ENCODE measurements at regions not wholly inside any gene's neighbourhood (a gene's known extent, or its start where the extent isn't known, plus 50 kb on each side); places are given as distances from the start of the nearest gene placed in this dataset.
"Not testable (repeated sequence)": the region's sequence is repeated elsewhere in the genome, so short reads cannot be mapped to it uniquely, and the experiment has no call there.

- Histone ChIP-seq H3K4me3 (no peak overlapping the region), H3K36me3 (no peaks in the 10 kb centered on the region), H3K9me3 (no peaks in the 10 kb centered on the region), H3K4me1 (peaks cover 22% of the 10 kb centered on the region), H3K27me3 (no peaks in the 10 kb centered on the region), H3K27ac (peak overlapping the region; percentile 57)
- TF ChIP-seq POLR2A (IDR thresholded peaks at IDR 0.05) = no peak
- TF ChIP-seq POLR2AphosphoS5 (IDR thresholded peaks at IDR 0.05) = no peak
- TF ChIP-seq, protein P1, sequence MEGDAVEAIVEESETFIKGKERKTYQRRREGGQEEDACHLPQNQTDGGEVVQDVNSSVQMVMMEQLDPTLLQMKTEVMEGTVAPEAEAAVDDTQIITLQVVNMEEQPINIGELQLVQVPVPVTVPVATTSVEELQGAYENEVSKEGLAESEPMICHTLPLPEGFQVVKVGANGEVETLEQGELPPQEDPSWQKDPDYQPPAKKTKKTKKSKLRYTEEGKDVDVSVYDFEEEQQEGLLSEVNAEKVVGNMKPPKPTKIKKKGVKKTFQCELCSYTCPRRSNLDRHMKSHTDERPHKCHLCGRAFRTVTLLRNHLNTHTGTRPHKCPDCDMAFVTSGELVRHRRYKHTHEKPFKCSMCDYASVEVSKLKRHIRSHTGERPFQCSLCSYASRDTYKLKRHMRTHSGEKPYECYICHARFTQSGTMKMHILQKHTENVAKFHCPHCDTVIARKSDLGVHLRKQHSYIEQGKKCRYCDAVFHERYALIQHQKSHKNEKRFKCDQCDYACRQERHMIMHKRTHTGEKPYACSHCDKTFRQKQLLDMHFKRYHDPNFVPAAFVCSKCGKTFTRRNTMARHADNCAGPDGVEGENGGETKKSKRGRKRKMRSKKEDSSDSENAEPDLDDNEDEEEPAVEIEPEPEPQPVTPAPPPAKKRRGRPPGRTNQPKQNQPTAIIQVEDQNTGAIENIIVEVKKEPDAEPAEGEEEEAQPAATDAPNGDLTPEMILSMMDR (IDR thresholded peaks at IDR 0.05) = no peak
- no peak for TF ChIP-seq EP300 (IDR thresholded peaks at IDR 0.05)
- no peak for DNase-seq (ENCODE audit: low spot score in 2 of 2)
- WGBS = 76% methylated on average over 8 of the region's 8 CpGs
Observed at GRCh38 chr18:61637319-61637718, 255.5 kb downstream of the RNF152 start.

GRCh38 chr18:61635901-61636528 lies 256.8 kb downstream of the RNF152 start:
- 16% methylated on average over 7 of the region's 7 CpGs for WGBS
- Histone ChIP-seq H3K4me1 (peaks cover 22% of the 10 kb centered on the region), H3K4me3 (no peak overlapping the region), H3K36me3 (no peaks in the 10 kb centered on the region), H3K27me3 (no peaks in the 10 kb centered on the region), H3K9me3 (no peaks in the 10 kb centered on the region), H3K27ac (peak overlapping the region; percentile 57)
- TF ChIP-seq, protein P1 (IDR thresholded peaks at IDR 0.05) = peak; percentile 37 to 69
- no peak for TF ChIP-seq POLR2AphosphoS5 (IDR thresholded peaks at IDR 0.05)
- peak in 1 of 2 donors; percentile 66 for DNase-seq (ENCODE audit: low spot score in 2 of 2)

DNA sequence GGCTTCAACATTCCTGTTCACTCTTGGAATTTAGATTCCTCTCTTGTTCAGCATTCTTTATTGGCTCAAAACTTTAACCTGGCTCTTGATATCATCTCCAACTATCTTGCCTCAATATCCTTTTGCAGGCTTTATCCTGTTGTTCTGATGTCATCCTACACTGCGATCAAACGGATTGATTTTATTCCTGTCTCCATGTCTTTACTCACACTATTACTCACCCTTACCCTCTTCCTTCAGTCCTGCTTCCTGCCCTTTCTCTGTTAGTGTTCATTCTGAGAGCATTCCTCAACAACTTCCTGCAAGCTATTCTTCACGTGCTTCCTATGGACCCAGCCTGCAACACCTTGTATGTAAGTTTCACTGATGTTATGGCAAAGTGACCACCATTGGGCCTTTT lies 264.7 kb downstream of the RNF152 start:
- no peaks in the 10 kb centered on the region for H3K27me3 ChIP-seq
- H3K27ac ChIP-seq = no peak overlapping the region
- H3K4me3 ChIP-seq = no peak overlapping the region
- no peak for DNase-seq (ENCODE audit: low spot score in 2 of 2)
- TF ChIP-seq, protein P1 (IDR thresholded peaks at IDR 0.05) = no peak
- TF ChIP-seq POLR2AphosphoS5 (IDR thresholded peaks at IDR 0.05) (no peak), EP300 (IDR thresholded peaks at IDR 0.05) (no peak), POLR2A (IDR thresholded peaks at IDR 0.05) (no peak)
- WGBS = 35% methylated on average over 3 of the region's 3 CpGs
- no peaks in the 10 kb centered on the region for H3K9me3 ChIP-seq
- no peaks in the 10 kb centered on the region for H3K4me1 ChIP-seq
- no peaks in the 10 kb centered on the region for H3K36me3 ChIP-seq

DNA sequence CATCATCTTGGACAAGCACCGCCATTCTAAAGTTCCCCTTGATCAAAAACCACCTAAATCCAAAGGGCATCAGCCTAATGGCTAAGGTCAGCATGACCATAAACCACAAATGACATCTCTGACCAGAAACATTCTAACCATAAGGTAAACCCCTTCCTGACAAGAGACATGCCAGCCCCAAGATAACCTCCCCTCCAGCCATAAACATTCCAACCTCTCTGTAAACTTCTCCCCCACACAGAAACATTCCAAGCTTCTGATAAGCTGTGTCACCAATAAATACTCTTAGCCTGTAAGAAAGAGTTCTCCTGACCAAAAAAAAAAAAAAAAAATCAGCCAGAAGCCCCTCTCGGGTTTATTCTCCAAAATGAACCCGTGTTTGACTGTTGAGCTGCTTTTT lies 268.2 kb downstream of the RNF152 start:
- H3K27me3 ChIP-seq; H3K4me1 ChIP-seq; H3K27ac ChIP-seq; DNase-seq (ENCODE audit: low spot score in 2 of 2); H3K36me3 ChIP-seq; H3K9me3 ChIP-seq; H3K4me3 ChIP-seq: not testable (repeated sequence)
- 88% methylated on average over 3 of the region's 3 CpGs for WGBS

GRCh38 chr18:61619783-61620182 lies 273.0 kb downstream of the RNF152 start:
- Histone ChIP-seq H3K9me3 (no peaks in the 10 kb centered on the region), H3K4me3 (no peak overlapping the region), H3K27me3 (no peaks in the 10 kb centered on the region), H3K36me3 (no peaks in the 10 kb centered on the region), H3K27ac (no peak overlapping the region), H3K4me1 (no peaks in the 10 kb centered on the region)
- WGBS = 64% methylated on average over 1 of the region's 1 CpG
- no peak for DNase-seq (ENCODE audit: low spot score in 2 of 2)
- TF ChIP-seq POLR2A (IDR thresholded peaks at IDR 0.05) = no peak
- TF ChIP-seq EP300 (IDR thresholded peaks at IDR 0.05) = no peak
- TF ChIP-seq, protein P1 (IDR thresholded peaks at IDR 0.05) = no peak
- TF ChIP-seq POLR2AphosphoS5 (IDR thresholded peaks at IDR 0.05) = no peak

DNA sequence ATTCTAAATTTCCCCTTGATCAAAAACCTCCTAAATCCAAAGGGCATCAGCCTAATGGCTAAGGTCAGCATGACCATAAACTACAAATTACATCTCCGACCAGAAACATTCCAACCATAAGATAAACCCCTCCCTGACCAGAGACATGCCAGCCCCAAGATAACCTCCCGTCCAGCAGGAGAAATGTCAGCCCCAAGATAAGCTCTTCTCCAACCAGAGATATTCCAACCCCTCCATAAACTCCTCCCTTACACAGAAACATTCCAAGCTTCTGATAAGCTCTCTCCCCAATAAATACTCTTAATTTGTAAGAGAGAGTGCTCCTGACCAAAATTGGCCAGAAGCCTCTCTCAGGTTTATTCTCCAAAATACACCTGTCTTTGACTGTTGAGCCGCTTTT lies 274.0 kb downstream of the RNF152 start:
- Histone ChIP-seq H3K27ac (no peak overlapping the region), H3K4me3 (no peak overlapping the region), H3K36me3 (no peaks in the 10 kb centered on the region), H3K27me3 (no peaks in the 10 kb centered on the region), H3K4me1 (no peaks in the 10 kb centered on the region), H3K9me3 (no peaks in the 10 kb centered on the region)
- DNase-seq (ENCODE audit: low spot score in 2 of 2) = no peak
- WGBS = 86% methylated on average over 3 of the region's 3 CpGs
- TF ChIP-seq EP300 (IDR thresholded peaks at IDR 0.05) (no peak), POLR2AphosphoS5 (IDR thresholded peaks at IDR 0.05) (no peak), POLR2A (IDR thresholded peaks at IDR 0.05) (no peak)
- TF ChIP-seq, protein P1 (IDR thresholded peaks at IDR 0.05) = no peak
